A673 (cell line): ENCODE measurements at regions not wholly inside any gene's neighbourhood (a gene's known extent, or its start where the extent isn't known, plus 50 kb on each side); places are given as distances from the start of the nearest gene placed in this dataset.

Source experiments
- BruUV-seq: library from RNA; stranded (reverse); fragments of 400-500 nt; replicated peaks from 2 replicates; lab custom pipeline; 2021; lab: Mats Ljungman, UMichigan
- CTCF ChIA-PET: fragments of 300-600 bp; sonication (Branson Sonifier 250); formaldehyde crosslinking; loops from one replicate; lab custom pipeline; 2022; ENCODE audit warnings: antibody characterized with exemption; lab: Charles Lee
- POLR2A ChIA-PET: fragments of 300-600 bp; sonication (Branson Sonifier 250); formaldehyde crosslinking; loops from one replicate; lab custom pipeline; 2022; ENCODE audit warnings: antibody characterized with exemption; ENCODE audit not compliant: low non-redundant PET; lab: Charles Lee
- DNase-seq: peaks from one replicate; pipeline ENCODE4 v3.0.0-alpha.2; 2015; ENCODE audit warnings: low spot score
- H3K27ac ChIP-seq: fragments of 200-600 bp; sonication (generic); 2 replicates; pipeline ENCODE4 v1.5.1; 2016; ENCODE audit warnings: mixed run types, low read depth, mild to moderate bottlenecking, mixed read lengths, antibody characterized with exemption, low read length; ENCODE audit not compliant: poor library complexity, severe bottlenecking
- H3K27me3 ChIP-seq: fragments of 200-600 bp; sonication (generic); replicated peaks from 2 replicates; pipeline ENCODE4 v1.6.1; 2017; ENCODE audit warnings: mixed run types, low read depth, mild to moderate bottlenecking, mixed read lengths, antibody characterized with exemption, low read length; ENCODE audit not compliant: insufficient read depth, poor library complexity
- H3K36me3 ChIP-seq: fragments of 200-600 bp; sonication (generic); 2 replicates; pipeline ENCODE4 v1.6.1; 2016; ENCODE audit warnings: mixed run types, mild to moderate bottlenecking, mixed read lengths, antibody characterized with exemption, low read length; ENCODE audit not compliant: insufficient read depth, poor library complexity, severe bottlenecking
- H3K4me1 ChIP-seq: fragments of 200-600 bp; sonication (generic); 2 replicates; pipeline ENCODE4 v1.6.1; 2017; ENCODE audit warnings: mixed run types, mild to moderate bottlenecking, mixed read lengths, antibody characterized with exemption, low read length; ENCODE audit not compliant: insufficient read depth, poor library complexity, severe bottlenecking
- H3K4me3 ChIP-seq: fragments of 200-600 bp; sonication (generic); 2 replicates; pipeline ENCODE4 v1.5.1; 2016; ENCODE audit warnings: low read depth, mixed run types, mild to moderate bottlenecking, mixed read lengths, low read length; ENCODE audit not compliant: poor library complexity, severe bottlenecking
- H3K9me3 ChIP-seq: fragments of 200-600 bp; sonication (generic); 2 replicates; pipeline ENCODE4 v1.6.1; 2016; ENCODE audit warnings: mixed run types, low read depth, mild to moderate bottlenecking, mixed read lengths, antibody characterized with exemption, low read length; ENCODE audit not compliant: poor library complexity, severe bottlenecking
- EZH2 ChIP-seq: fragments of 200-600 bp; sonication (generic); IDR thresholded peaks from 2 replicates; pipeline ENCODE4 v1.6.1; 2017; ENCODE audit warnings: borderline replicate concordance, low read depth, mild to moderate bottlenecking, mixed read lengths, antibody characterized with exemption, low read length; ENCODE audit not compliant: poor library complexity, severe bottlenecking
- intact Hi-C: fragments of 100-400 bp; cut with micrococcal nuclease; formaldehyde crosslinking; loops from one replicate; pipeline ENCODE4 v1.10.0; 2022; ENCODE audit not compliant: unreplicated experiment
- TF ChIP-seq, protein P1 (sequence below): fragments of 300-800, 200-600 bp; sonication (generic); conservative IDR thresholded peaks from 2 replicates; pipeline ENCODE4 v1.5.1; 2017; ENCODE audit warnings: low read depth, mild to moderate bottlenecking, antibody characterized with exemption, low read length, moderate library complexity, mixed read lengths

DNA sequence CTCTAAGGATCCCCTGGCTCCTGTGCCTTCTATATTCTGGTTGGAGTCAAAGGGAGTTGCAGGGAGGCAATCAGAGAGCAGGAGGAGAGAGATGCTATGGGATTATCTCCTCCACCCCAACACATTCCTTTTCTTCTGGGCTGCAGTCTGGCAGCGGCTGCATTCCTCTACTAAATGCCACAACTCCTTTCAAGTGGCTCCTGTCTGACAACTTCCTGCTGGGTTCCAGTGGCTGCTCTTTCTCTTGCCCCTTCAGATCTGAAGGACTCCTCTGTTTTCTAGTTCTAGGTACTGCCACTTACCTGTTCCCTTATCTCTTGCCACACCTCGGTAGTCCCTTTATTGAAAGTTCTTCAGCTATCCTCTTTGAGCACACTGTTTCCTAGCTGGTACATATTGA is 425.0 kb downstream of the SNAPC1 start:
- no TSS peak for BruUV-seq
- no peaks in the 10 kb centered on the region for H3K27me3 ChIP-seq
- H3K4me3 ChIP-seq = no peak overlapping the region
- H3K36me3 ChIP-seq = no peaks in the 10 kb centered on the region
- H3K9me3 ChIP-seq = no peaks in the 10 kb centered on the region
- no peak for TF ChIP-seq EZH2
- TF ChIP-seq, protein P1, sequence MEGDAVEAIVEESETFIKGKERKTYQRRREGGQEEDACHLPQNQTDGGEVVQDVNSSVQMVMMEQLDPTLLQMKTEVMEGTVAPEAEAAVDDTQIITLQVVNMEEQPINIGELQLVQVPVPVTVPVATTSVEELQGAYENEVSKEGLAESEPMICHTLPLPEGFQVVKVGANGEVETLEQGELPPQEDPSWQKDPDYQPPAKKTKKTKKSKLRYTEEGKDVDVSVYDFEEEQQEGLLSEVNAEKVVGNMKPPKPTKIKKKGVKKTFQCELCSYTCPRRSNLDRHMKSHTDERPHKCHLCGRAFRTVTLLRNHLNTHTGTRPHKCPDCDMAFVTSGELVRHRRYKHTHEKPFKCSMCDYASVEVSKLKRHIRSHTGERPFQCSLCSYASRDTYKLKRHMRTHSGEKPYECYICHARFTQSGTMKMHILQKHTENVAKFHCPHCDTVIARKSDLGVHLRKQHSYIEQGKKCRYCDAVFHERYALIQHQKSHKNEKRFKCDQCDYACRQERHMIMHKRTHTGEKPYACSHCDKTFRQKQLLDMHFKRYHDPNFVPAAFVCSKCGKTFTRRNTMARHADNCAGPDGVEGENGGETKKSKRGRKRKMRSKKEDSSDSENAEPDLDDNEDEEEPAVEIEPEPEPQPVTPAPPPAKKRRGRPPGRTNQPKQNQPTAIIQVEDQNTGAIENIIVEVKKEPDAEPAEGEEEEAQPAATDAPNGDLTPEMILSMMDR = no peak
- no peak overlapping the region for H3K27ac ChIP-seq
- intact Hi-C loops = no loop called here
- peak; percentile 44 for DNase-seq
- CTCF ChIA-PET = no interaction called here
- no peaks in the 10 kb centered on the region for H3K4me1 ChIP-seq
- POLR2A ChIA-PET = no interaction called here

DNA sequence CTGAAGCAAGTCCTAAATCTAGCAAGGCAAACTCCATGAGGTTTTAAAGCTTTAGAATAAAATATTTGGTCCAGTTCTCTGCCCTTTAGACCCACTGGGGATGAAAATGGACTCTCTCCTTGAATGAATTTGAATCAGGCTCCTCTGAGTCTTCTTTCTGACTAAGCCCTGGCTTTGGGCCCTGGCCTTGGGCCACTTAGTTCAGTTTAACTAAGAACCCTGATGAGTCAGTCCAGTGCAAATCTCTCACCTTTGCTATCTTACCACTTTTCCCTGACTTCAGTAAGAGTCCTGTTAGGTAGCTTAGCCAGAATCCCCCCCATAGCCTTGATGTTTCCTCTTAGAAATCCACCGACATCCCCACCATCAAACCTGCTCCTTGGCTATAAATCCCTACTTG is 427.5 kb downstream of the SNAPC1 start:
- intact Hi-C loops = no loop called here
- Histone ChIP-seq H3K9me3 (no peaks in the 10 kb centered on the region), H3K4me3 (no peak overlapping the region), H3K27ac (no peak overlapping the region), H3K4me1 (no peaks in the 10 kb centered on the region), H3K36me3 (no peaks in the 10 kb centered on the region), H3K27me3 (no peaks in the 10 kb centered on the region)
- CTCF ChIA-PET = no interaction called here
- no TSS peak for BruUV-seq
- POLR2A ChIA-PET = no interaction called here
- TF ChIP-seq EZH2 = no peak
- TF ChIP-seq, protein P1 = no peak
- DNase-seq = no peak

GRCh38 chr14:62206456-62206855 is 444.2 kb downstream of the SNAPC1 start:
- no peak for TF ChIP-seq EZH2
- TF ChIP-seq, protein P1 = no peak
- Histone ChIP-seq H3K9me3 (no peaks in the 10 kb centered on the region), H3K27me3 (no peaks in the 10 kb centered on the region), H3K4me3 (no peak overlapping the region), H3K27ac (no peak overlapping the region), H3K36me3 (no peaks in the 10 kb centered on the region), H3K4me1 (peaks cover 7% of the 10 kb centered on the region)
- POLR2A ChIA-PET = no interaction called here
- BruUV-seq = no TSS peak
- DNase-seq = no peak
- CTCF ChIA-PET = no interaction called here
- intact Hi-C loops = no loop called here
